ENCODE measurements at regions not wholly inside any gene's neighbourhood (a gene's known extent, or its start where the extent isn't known, plus 50 kb on each side); places are given as distances from the start of the nearest gene placed in this dataset.

DNA sequence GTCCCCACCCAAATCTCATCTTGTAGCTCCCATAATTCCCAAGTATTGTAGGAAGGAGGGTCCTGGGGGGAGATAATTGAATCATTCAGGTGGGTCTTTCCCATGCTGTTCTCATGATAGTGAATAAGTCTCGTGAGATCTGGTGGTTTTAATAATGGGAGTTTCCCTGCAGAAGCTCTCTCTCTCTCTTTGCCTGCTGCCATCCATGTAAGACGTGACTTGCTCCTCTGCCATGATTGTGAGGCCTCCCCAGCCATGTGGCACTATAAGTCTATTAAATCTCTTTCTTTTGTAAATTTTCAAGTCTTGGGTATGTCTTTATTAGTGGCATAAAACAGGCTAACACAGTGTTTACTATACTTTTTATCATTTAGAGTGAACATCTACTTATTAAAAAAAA is 338.8 kb downstream of the ANKRD7 start:
- no peak for DNase-seq (ENCODE audit: low read depth in 3 of 3, low spot score in 2 of 3)

DNA sequence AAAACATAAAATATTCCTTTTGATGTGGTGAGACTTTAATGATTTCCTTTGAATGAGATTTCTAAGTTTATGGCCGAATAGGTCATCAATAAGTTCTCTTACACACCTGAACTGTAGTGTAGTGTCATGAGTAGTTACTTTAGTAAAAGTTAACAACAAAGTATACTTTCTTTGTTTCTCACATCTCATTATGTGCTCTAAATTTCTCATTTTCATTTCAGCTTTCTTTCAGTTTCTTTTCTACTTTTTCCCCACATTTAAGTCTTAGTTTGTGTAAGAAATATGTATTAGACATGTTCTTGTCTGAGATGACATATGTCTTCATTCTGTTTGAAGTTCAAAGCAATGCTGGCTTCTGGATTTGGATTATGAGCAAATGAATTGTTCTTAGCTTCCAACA is 348.1 kb downstream of the ANKRD7 start:
- no peak for DNase-seq (ENCODE audit: low read depth in 3 of 3, low spot score in 2 of 3)

DNA sequence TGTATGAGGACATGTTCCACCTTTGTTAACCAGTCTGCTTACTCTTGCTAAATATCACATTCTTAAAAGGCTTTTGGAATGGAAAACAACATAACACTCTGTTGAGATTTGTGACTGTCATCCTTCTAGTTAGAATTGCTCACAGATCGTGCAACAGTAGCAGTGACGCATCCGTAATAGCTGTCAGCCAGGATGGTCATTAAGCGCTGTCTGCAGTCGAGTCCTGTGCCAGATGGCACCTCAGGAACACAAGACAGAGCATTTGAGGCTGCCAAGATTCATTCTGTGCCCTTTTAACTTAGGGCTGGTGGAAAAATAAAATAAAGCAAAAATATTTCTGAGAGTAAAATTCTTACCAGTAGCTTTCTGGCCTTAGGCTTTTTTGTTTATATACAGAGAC is 348.6 kb downstream of the ANKRD7 start:
- no peak for DNase-seq (ENCODE audit: low read depth in 3 of 3, low spot score in 2 of 3)

DNA sequence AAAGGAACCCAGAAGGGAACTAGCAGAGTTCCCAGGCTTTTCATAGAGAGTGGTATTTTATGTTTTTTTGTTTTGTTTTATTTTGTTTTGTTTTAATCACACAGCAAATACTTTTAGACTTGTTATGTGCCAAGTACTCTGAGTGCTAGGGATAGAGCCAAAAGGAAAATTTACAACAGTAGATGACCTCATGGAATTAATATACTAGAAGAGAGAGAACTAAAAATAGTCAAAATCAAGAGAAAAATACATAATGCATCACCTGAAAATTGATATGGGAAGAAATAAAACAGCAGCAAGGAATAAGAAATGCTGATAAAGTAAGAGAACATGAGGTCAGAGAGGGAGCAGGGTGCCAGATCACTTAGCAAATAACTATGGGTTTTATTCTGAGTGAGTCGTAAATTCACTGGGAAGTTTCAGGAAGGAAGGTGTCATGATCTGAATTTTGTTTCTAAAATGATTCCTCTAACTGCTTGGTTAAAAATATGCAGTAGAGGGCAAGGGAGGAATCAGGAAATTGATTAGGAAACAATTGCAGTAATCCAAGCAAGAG is 351.0 kb downstream of the ANKRD7 start:
- no peak for DNase-seq (ENCODE audit: low read depth in 3 of 3, low spot score in 2 of 3)

DNA sequence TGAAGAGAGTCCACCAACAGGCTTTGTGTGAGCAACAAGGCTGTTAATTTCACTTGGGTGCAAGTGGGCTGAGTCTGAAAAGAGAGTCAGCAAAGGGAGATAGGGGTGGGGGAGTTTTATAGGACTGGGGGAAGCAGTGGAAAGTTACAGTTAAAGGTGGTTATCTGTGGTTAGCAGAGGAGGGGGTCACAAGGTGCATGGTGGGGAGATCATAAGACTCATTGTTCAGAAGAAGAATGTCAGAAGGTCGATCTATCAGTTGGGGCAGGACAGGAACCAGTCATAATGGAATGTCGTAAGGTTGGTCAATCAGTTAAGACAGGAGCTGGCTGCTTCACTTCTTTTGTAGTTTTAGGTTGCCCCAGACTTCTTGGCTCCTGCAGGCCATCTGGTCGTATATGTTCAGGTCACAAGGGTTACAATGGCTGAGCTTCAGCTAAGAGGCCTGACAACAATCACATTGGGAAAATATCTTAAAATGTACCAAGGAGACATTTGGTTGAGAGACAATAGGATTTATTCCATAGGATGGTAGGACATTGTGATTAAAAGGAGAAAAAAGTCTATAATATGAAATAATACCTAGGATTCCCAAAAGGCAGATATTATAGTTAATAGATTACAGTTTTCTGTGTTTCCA is 356.4 kb downstream of the ANKRD7 start:
- DNase-seq (ENCODE audit: low read depth in 3 of 3, low spot score in 2 of 3): no peak

DNA sequence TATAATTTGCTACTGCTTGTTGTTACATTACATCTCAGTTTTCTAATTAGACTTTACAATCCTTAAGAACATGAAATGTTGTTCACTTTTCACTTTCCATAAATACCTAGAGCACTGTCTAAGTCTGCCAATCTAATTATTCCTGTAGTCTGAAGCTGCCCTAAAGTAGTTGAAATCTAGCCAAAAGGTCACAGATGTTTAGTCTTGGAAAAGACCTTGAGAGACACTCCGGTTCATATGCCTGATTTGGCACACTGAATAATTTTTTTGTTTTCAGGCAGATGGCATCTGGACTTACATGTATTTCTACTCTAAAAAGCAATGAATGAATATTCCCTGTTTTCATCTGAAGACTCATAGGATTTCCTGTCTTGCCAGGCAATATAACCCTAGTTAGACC is 359.1 kb downstream of the ANKRD7 start:
- no peak for DNase-seq (ENCODE audit: low read depth in 3 of 3, low spot score in 2 of 3)

DNA sequence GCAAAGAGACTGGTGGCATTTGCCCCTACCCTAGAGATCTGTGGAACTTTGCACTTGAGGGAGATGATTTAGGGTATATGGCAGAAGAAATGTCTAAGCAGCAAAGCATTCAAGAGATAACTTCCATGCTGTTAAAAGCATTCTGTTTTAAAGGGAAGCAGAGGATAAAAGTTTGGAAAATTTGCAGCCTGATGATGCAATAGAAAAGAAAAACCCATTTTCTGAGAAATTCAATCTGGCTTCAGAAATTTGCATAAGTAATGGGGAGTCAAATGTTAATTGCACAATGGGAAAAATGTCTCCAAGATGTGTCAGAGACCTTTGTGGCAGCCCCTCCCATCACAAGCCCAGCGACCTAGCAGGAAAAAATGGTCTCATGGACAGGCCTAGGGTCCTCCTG is 361.7 kb downstream of the ANKRD7 start:
- no peak for DNase-seq (ENCODE audit: low read depth in 3 of 3, low spot score in 2 of 3)

DNA sequence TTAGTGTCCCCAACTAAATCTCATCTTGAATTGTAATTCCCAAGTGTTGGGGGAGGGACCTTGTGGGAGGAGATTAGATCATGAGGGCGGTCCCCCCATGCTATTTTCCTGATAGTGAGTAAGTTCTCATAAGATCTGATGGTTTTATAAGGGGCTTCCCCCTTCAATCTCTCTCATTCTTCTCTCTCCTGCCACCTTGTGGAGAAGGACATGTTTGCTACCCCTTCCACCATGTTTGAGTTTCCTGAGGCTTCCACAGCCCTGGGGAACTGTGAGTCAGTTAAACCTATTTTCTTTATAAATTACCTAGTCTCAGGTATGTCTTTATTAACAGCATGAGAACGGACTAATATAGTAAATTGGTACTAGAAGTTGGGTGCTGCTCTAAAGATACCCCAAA is 365.6 kb downstream of the ANKRD7 start:
- no peak for DNase-seq (ENCODE audit: low read depth in 3 of 3, low spot score in 2 of 3)

DNA sequence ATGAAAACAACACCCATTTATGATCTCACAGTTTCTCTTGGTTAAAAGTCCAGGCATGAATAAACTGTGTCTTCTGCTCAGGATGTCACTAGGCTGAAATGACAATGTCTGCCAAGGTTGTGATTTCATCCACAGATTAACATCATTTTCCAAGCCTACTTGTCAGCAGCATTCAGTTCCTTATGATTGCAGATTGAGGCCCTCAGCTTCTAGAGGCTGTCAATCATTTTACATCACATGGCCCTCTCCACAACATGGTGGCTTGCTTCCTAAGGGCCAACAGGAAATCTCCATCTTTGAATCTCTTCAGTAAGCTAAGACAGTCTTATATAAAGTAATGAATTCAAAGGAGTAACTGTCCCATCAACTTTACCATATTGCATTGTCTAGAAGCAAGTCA is 377.6 kb downstream of the ANKRD7 start:
- no peak for DNase-seq (ENCODE audit: low read depth in 3 of 3, low spot score in 2 of 3)

DNA sequence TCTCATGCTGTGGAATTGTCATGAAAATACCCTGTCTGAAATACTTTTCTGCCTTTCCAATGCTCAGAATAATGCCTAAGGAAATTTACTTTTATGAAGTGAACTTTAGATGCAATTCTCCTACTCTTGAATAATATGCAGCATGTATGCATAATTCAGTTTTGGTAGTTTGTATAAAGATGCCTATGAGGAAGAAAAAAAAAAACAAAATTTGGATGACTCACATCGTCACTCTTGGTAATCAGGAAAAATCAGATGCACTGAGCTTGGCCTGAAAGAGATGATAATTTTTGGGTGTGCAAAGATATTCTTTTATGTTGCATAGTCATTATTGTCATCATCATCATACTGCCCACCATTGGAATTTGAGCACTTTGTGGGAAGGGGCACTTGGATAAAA is 382.1 kb downstream of the ANKRD7 start:
- DNase-seq (ENCODE audit: low read depth in 3 of 3, low spot score in 2 of 3): no peak

DNA sequence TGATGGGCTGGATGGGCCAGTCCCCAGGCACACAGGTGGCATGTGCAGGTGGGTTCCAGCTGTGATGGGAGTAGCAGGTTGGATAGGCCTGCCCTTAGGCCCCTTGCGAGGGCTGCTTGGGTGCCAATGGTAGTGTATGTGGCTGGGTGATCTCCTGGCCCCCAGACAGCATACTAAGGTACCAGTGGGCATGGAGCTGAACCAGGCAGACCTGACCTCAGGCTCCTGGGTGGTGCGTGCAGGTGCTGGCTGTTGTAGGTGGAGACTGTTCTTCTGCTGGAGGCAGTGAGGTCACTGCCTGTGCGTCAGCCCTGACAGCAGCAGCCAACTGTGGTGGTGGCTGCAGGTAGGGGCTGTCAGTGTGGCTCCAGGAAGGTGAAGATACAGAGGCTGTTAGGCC is 384.7 kb downstream of the ANKRD7 start:
- no peak for DNase-seq (ENCODE audit: low read depth in 3 of 3, low spot score in 2 of 3)

DNA sequence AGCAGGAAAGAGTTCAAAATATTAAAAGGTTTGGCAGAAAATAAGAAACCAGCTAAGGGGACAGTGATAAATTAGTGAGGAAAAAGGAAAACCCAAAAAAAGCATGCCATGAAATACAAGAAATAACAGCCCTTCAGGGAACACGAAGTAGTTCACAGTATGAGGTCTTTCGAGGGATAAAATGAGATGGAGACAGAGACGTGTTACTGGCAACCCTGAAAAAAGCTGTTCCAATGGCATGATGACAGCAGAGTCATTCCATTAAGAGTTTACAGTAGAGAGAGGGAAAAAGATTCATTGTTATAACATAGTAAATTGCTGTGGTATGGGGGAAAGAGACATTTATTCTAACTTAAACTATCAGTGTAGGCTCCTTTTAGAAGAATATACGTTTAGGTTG is 391.2 kb downstream of the ANKRD7 start:
- no peak for DNase-seq (ENCODE audit: low read depth in 3 of 3, low spot score in 2 of 3)

DNA sequence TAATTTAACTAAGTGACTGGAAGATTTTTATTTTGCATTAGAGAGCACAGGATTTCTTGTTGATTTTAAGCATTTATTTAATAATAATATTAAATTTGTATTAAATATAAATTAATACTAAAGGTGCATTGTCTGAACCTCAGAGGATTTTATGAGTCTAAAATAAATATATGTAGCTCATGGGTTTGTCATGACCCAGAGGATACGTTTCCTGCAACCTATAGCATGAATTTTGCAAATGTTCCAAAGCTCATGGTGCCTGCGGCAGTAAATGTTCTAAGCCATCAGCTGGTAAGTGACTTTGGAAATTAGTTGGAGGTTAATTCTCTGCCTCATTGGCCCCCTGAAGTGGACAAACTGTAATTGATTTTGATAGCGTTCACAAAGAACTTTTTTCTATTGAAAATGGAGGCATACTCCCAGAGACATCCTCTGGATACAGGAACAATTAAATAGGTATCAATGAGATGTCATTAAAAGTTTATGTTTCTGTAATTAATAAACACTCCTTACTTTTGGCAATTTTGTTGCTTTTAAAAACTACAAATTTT is 397.4 kb downstream of the ANKRD7 start:
- no peak for DNase-seq (ENCODE audit: low read depth in 3 of 3, low spot score in 2 of 3)

DNA sequence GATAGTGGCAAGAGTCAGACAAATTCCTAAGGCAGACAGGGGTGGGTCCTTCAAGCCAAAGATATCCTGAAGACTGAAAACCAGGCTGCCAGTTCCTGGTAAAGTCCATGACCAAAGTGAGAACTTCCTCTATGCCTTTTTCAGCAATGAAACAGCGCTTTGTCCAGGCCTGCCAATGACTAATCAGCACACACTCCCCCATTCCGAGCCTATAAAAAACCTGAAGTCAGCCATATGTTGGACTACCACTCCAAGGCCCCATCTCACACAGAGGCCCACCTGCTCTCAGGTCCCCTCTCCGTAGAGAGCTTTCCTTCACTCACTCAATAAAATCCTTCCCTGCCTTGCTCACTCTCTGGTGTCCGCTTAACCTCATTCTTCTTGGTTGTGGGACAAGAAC is 402.2 kb downstream of the ANKRD7 start:
- DNase-seq (ENCODE audit: low read depth in 3 of 3, low spot score in 2 of 3): no peak

DNA sequence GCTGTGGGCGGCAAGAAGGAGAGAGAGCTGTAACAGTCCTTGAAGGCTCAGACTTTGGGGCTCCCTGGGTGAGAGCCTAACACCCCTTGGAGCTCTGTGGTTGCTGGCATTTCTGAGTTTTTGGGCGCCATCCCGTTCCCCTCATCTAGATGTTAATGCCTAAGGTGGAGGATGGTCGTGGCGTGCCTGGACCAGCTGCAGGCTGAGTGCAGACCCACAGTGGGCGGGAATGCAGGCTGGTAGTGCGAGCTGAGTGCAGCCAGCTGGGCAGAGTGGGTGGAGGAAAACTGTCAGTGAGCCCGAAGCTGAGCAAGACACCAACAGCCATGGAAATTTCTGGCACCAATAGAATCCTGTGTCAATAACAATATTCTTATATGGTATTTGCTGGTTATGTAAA is 403.0 kb downstream of the ANKRD7 start:
- DNase-seq (ENCODE audit: low read depth in 3 of 3, low spot score in 2 of 3): no peak

DNA sequence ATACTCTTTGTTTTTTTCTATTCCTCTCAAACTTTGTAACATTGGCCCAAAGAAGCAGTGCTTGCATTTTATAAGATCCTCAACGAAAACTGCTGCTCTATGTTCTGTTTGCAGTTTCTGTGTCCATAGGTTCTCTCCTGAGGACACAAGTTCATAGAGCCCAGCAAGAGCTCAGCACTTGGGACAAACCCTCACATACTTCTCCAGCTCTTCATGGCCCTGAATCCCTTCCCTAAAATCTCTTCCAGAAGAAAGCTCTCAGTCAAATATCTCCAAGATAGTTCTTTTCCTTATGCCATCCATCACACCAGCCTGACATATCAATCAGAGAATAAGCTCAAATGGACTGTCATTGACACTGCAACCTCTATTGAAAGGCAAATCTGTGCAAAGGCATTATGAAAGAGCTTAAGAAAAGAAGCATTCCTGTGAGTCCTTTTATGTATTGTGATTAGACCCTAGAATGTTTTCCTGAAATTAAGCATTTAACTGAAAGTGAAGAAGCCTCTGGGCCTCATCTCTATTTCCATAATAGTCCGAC is 405.5 kb downstream of the ANKRD7 start:
- no peak for DNase-seq (ENCODE audit: low read depth in 3 of 3, low spot score in 2 of 3)

DNA sequence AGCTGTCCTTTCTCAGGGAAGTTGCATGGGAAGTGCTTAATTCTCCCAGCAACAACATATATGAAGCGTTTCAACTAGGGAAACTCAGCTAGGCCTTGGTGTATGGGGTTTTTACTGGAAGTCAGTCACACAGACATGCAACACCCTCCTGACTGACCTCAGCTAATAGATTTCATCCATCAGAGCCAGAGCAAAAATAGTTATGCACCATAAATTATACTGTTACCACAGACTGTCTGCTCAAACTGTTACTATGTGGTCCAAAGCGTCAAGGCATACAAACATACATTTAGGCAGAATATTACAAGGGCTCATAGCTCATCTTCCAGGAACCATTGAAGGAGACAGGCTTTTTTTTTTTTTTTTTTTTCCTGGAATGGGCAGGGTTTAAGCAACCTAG is 417.9 kb downstream of the ANKRD7 start:
- DNase-seq (ENCODE audit: low read depth in 3 of 3, low spot score in 2 of 3): no peak

DNA sequence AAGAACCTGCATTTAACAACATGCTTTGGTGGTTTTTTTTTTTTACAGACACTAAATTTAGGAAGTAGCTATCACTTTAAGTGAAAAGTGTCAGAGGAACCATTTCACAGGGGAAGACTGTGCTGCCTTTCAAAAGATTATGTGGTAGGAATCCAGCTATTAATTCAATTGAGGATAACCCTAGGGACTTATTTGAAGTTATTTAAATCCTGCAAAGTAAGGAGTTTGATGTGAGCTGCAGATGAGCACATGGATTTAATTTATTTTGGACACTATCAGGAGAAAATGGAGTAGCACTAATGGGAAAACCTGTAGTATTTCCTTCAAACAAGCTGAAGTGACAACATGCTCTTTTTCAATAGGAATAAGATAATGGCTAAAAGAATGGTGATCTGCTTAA is 419.8 kb downstream of the ANKRD7 start:
- DNase-seq (ENCODE audit: low read depth in 3 of 3, low spot score in 2 of 3): no peak

DNA sequence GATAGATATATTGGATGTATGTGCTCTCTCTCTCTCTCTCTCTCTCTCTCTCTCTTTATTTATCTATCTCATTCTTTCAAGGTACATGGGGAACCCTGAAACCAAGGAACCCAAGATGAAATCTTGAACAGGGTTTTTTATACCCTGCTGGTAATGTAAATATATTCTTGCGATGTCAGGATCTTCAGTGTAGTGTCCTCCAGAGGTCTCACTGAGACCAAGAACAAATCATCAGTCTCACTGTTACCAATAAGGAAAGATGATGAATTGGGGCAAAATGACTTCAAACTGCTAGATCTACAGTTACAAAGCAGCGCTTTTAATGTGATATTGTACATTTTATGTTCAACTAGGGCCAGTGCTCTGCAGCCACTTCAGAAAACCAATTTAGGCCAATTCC is 423.5 kb downstream of the ANKRD7 start:
- no peak for DNase-seq (ENCODE audit: low read depth in 3 of 3, low spot score in 2 of 3)

DNA sequence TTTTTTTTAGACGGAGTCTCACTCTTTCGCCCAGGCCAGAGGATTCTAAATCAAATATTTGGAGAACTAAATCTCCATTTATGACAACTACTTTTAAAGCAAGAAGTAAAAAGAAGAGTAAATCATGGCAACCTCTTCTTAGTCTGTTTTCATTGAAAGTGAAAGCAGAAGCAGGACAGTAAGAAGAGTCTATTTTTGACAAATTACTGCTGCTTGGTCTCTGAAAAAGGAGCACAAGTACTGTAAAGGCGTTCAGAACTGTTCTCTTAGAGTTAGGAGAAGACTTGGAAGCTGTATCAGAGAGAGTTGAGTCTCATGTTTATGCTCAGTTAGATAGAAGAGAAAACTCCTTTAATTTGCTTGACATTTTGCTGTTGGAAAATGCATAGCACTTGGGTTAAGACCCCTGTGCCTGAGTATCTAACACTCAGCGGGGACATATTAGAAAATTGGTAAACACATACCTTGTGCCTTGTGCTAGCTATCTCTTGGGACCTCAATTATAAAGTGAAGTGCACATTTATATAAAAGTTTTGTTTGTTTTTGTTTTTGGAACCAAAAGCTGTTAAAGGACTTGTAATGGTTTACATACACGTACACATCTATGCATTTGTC is 433.0 kb downstream of the ANKRD7 start:
- no peak for DNase-seq (ENCODE audit: low read depth in 3 of 3, low spot score in 2 of 3)

DNA sequence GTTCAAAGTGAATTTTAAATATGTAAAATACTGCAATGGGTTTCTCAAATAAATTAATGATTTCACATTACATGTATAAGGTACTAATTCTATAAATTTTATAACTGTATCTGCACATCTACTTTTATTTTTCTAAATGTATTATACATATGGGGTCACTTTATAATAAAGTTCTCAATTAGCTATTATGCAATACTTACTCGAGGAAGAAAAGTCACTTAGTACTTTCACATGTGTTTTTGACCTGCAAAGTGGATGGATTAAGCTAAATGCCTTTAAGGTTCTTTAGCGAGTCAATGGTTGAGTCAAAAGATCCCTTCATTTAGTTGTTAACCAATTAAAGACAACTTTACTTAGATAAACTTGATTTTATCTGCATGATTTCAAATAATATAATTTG is 437.8 kb downstream of the ANKRD7 start:
- DNase-seq (ENCODE audit: low read depth in 3 of 3, low spot score in 2 of 3): no peak

DNA sequence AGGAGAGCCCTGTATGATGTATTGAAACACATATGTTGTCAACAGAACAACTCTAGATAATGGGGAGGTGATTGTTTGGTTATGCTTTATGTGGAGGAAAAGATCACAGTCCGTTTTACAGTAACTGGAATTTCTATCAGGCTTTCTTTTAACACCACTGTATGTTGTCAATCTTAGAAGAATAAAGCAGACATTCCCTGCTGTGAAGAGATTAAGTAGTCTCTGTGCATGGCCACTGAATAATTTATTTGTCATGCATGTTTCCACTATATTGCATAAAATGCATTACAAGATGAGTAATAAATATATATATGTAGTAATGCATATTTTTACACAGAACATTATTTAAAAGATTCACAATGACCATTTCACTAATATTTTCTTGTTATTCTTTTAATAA is 440.0 kb downstream of the ANKRD7 start:
- DNase-seq (ENCODE audit: low read depth in 3 of 3, low spot score in 2 of 3): no peak

All from right renal cortex interstitium (tissue), 3 donors.